IMR-90 (cell line): ENCODE measurements at regions not wholly inside any gene's neighbourhood (a gene's known extent, or its start where the extent isn't known, plus 50 kb on each side); places are given as distances from the start of the nearest gene placed in this dataset.

Source experiments
- ATAC-seq: fragments of 200-7000 bp; cut with Tn5 transposase; 2 replicates; pipeline ENCODE4 v1.9.1; 2020; ENCODE audit warnings: low read depth, mild to moderate bottlenecking, moderate library complexity
- BruUV-seq: library from RNA; stranded (reverse); fragments of 400-500 nt; replicated peaks from 2 replicates; lab custom pipeline; 2021; lab: Mats Ljungman, UMichigan
- CTCF ChIA-PET: fragments of 300-600 bp; formaldehyde crosslinking; extraction: SDS; loops from one replicate; lab custom pipeline; 2021; ENCODE audit warnings: antibody characterized with exemption; lab: Yijun Ruan, JAX
- POLR2A ChIA-PET: fragments of 300-600 bp; sonication (Branson Sonifier 250); formaldehyde crosslinking; loops from one replicate; lab custom pipeline; 2022; ENCODE audit warnings: antibody characterized with exemption; ENCODE audit not compliant: unreplicated experiment; lab: Charles Lee
- DNase-seq: peaks from one replicate; pipeline ENCODE4 v3.0.0; 2013
- H2AFZ ChIP-seq: replicated peaks from 2 replicates; pipeline ENCODE3; 2013; ENCODE audit warnings: low read length, mild to moderate bottlenecking; ENCODE audit not compliant: poor library complexity
- H2AK5ac ChIP-seq: 2 replicates; pipeline ENCODE4 v1.6.1; 2013; ENCODE audit warnings: low read depth, low read length, inconsistent platforms
- H2AK9ac ChIP-seq: replicated peaks from 2 replicates; pipeline ENCODE3; 2013; ENCODE audit warnings: mild to moderate bottlenecking, low read depth, low read length, moderate library complexity; ENCODE audit not compliant: poor library complexity
- H2BK120ac ChIP-seq: 2 replicates; pipeline ENCODE4 v1.6.1; 2013; ENCODE audit warnings: low read depth, low read length, inconsistent platforms
- H2BK15ac ChIP-seq: 3 replicates; pipeline ENCODE4 v1.6.1; 2013; ENCODE audit warnings: low read depth, low read length, inconsistent platforms
- H2BK20ac ChIP-seq: 2 replicates; pipeline ENCODE4 v1.6.1; 2013; ENCODE audit warnings: low read depth, mild to moderate bottlenecking, inconsistent platforms, low read length, moderate library complexity
- H2BK5ac ChIP-seq: 2 replicates; pipeline ENCODE4 v1.6.1; 2013; ENCODE audit warnings: mild to moderate bottlenecking, low read depth, low read length, inconsistent platforms; ENCODE audit not compliant: poor library complexity, severe bottlenecking
- H3K14ac ChIP-seq: replicated peaks from 2 replicates; pipeline ENCODE4 v1.6.1; 2013; ENCODE audit warnings: low read depth, low read length, inconsistent platforms
- H3K18ac ChIP-seq: 2 replicates; pipeline ENCODE4 v1.6.1; 2013; ENCODE audit warnings: low read depth, low read length, control low read depth
- H3K23ac ChIP-seq: 2 replicates; pipeline ENCODE4 v1.6.1; 2013; ENCODE audit warnings: low read depth, low read length, inconsistent platforms
- H3K27ac ChIP-seq: 2 replicates; pipeline ENCODE4 v1.5.1; 2013; ENCODE audit warnings: mild to moderate bottlenecking, control low read depth, low read length; ENCODE audit not compliant: insufficient read depth
- H3K27me3 ChIP-seq: 2 replicates; pipeline ENCODE4 v1.6.1; 2013; ENCODE audit warnings: low read length; ENCODE audit not compliant: control insufficient read depth, insufficient read depth
- H3K36me3 ChIP-seq: 2 replicates; pipeline ENCODE4 v1.6.1; 2013; ENCODE audit warnings: low read length, mixed read lengths; ENCODE audit not compliant: control insufficient read depth, insufficient read depth
- H3K4ac ChIP-seq: 2 replicates; pipeline ENCODE4 v1.6.1; 2013; ENCODE audit warnings: low read depth, low read length, inconsistent platforms
- H3K4me1 ChIP-seq: 2 replicates; pipeline ENCODE4 v1.6.1; 2013; ENCODE audit warnings: low read length, mixed read lengths; ENCODE audit not compliant: control insufficient read depth, insufficient read depth
- H3K4me2 ChIP-seq: 2 replicates; pipeline ENCODE4 v1.6.1; 2013; ENCODE audit warnings: low read depth, mild to moderate bottlenecking, control low read depth, low read length, moderate library complexity
- H3K4me3 ChIP-seq: 2 replicates; pipeline ENCODE4 v1.5.1; 2013; ENCODE audit warnings: low read depth, mild to moderate bottlenecking, control low read depth, low read length, moderate library complexity; ENCODE audit not compliant: insufficient read depth
- H3K56ac ChIP-seq: 2 replicates; pipeline ENCODE4 v1.6.1; 2013; ENCODE audit warnings: low read length, inconsistent platforms; ENCODE audit not compliant: insufficient read depth; ENCODE audit errors: extremely low read depth
- H3K79me1 ChIP-seq, 2 experiments: 2 replicates each; pipeline ENCODE4 v1.6.1; 2013; ENCODE audit warnings: low read length in 2 of 2, inconsistent platforms in 1 of 2, low read depth in 1 of 2
- H3K9ac ChIP-seq: 2 replicates; pipeline ENCODE4 v1.6.1; 2013; ENCODE audit warnings: low read depth, low read length, control low read depth
- H3K9me1 ChIP-seq: 2 replicates; pipeline ENCODE4 v1.6.1; 2013; ENCODE audit warnings: low read length, inconsistent platforms; ENCODE audit not compliant: insufficient read depth
- H3K9me3 ChIP-seq: 2 replicates; pipeline ENCODE4 v1.6.1; 2013; ENCODE audit warnings: low read length; ENCODE audit not compliant: control insufficient read depth, insufficient read depth
- H4K20me1 ChIP-seq: 2 replicates; pipeline ENCODE4 v1.6.1; 2013; ENCODE audit warnings: low read length, inconsistent platforms; ENCODE audit not compliant: insufficient read depth
- H4K5ac ChIP-seq: 2 replicates; pipeline ENCODE4 v1.6.1; 2013; ENCODE audit warnings: mild to moderate bottlenecking, low read depth, low read length, control low read depth
- H4K8ac ChIP-seq, 2 experiments: 2 replicates each; pipeline ENCODE4 v1.6.1; 2013; ENCODE audit warnings: low read depth in 2 of 2, low read length in 2 of 2, control low read depth in 1 of 2, inconsistent platforms in 1 of 2
- H4K91ac ChIP-seq: 2 replicates; pipeline ENCODE4 v1.6.1; 2013; ENCODE audit warnings: low read depth, low read length, inconsistent platforms; ENCODE audit not compliant: insufficient read depth
- BHLHE40 ChIP-seq: fragments of 150-350 bp; IDR thresholded peaks from 2 replicates; pipeline ENCODE4 v1.6.1; 2016; ENCODE audit warnings: mild to moderate bottlenecking, low read depth, low read length
- CEBPB ChIP-seq: IDR thresholded peaks from 2 replicates; pipeline ENCODE4 v1.6.1; 2012; ENCODE audit warnings: low read depth, low read length, improper control_type of control experiment
- CHD1 ChIP-seq: IDR thresholded peaks from 2 replicates; pipeline ENCODE4 v1.6.1; 2012; ENCODE audit warnings: low read depth, low read length, improper control_type of control experiment
- CTCF ChIP-seq: conservative IDR thresholded peaks from 2 replicates; pipeline ENCODE4 v1.5.1; 2012; ENCODE audit warnings: mild to moderate bottlenecking, low read depth, low read length, improper control_type of control experiment
- FOS ChIP-seq: fragments of 150-350 bp; IDR thresholded peaks from 2 replicates; pipeline ENCODE4 v1.6.1; 2016; ENCODE audit warnings: low read depth, low read length
- MAFK ChIP-seq: IDR thresholded peaks from 2 replicates; pipeline ENCODE4 v1.6.1; 2012; ENCODE audit warnings: low read depth, low read length, improper control_type of control experiment
- MAZ ChIP-seq: IDR thresholded peaks from 2 replicates; pipeline ENCODE4 v1.6.1; 2012; ENCODE audit warnings: low read depth, mild to moderate bottlenecking, low read length, improper control_type of control experiment, moderate library complexity, borderline replicate concordance
- MXI1 ChIP-seq: IDR thresholded peaks from 2 replicates; pipeline ENCODE4 v1.6.1; 2012; ENCODE audit warnings: low read depth, mild to moderate bottlenecking, low read length, moderate library complexity, borderline replicate concordance
- NFE2L2 ChIP-seq: fragments of 150-350 bp; IDR thresholded peaks from 2 replicates; pipeline ENCODE4 v1.6.1; 2016; ENCODE audit warnings: low read depth, mild to moderate bottlenecking, low read length
- POLR2A ChIP-seq: IDR thresholded peaks from 2 replicates; pipeline ENCODE4 v1.6.1; 2012; ENCODE audit warnings: mild to moderate bottlenecking, low read depth, low read length
- RAD21 ChIP-seq: IDR thresholded peaks from 2 replicates; pipeline ENCODE4 v1.6.1; 2012; ENCODE audit warnings: low read length, improper control_type of control experiment
- RCOR1 ChIP-seq: IDR thresholded peaks from 2 replicates; pipeline ENCODE4 v1.6.1; 2012; ENCODE audit warnings: mild to moderate bottlenecking, low read length, improper control_type of control experiment; ENCODE audit not compliant: insufficient replicate concordance
- RFX5 ChIP-seq: IDR thresholded peaks from 2 replicates; pipeline ENCODE4 v1.8.0; 2012; ENCODE audit warnings: low read depth, mild to moderate bottlenecking, low read length, moderate library complexity
- SMC3 ChIP-seq: fragments of 150-350 bp; IDR thresholded peaks from 2 replicates; pipeline ENCODE4 v1.6.1; 2016; ENCODE audit warnings: low read depth, mild to moderate bottlenecking, antibody characterized with exemption, low read length, moderate library complexity
- USF2 ChIP-seq: fragments of 150-350 bp; IDR thresholded peaks from 2 replicates; pipeline ENCODE4 v1.6.1; 2017; ENCODE audit warnings: mild to moderate bottlenecking, antibody characterized with exemption, low read length, low read depth
- dilution Hi-C: fragments of 300-500 bp; cut with HindIII; formaldehyde crosslinking; loops from one replicate; pipeline ENCODE4 v1.14.3; 2018; ENCODE audit warnings: low sequenced_read_pairs; ENCODE audit not compliant: unreplicated experiment
- in situ Hi-C: fragments of 300-500 bp; cut with MboI; formaldehyde crosslinking; loops from 3 replicates; pipeline ENCODE4 v1.14.3; 2019; ENCODE audit warnings: low sequenced_read_pairs, inconsistent platforms, mixed read lengths
- intact Hi-C: fragments of 100-400 bp; cut with micrococcal nuclease; formaldehyde crosslinking; loops from 2 replicates; pipeline ENCODE4 v1.10.0; 2022
- TF ChIP-seq, protein P1 (sequence below): fragments of 150-350 bp; IDR thresholded peaks from 2 replicates; pipeline ENCODE4 v1.6.1; 2016; ENCODE audit warnings: low read depth, mild to moderate bottlenecking, low read length, moderate library complexity, borderline replicate concordance

- POLR2A ChIA-PET: no interaction called here
- H3K36me3 ChIP-seq: no peaks in the 10 kb centered on the region
- H2BK15ac ChIP-seq: no peak overlapping the region
- no peak overlapping the region for H2AK5ac ChIP-seq
- CTCF ChIA-PET: no interaction called here
- H2AFZ ChIP-seq: no peak overlapping the region
- H3K27ac ChIP-seq: no peak overlapping the region
- no peaks in the 10 kb centered on the region for H3K4me1 ChIP-seq
- H3K9me3 ChIP-seq: no peaks in the 10 kb centered on the region
- no peak overlapping the region for H3K23ac ChIP-seq
- no peak for ATAC-seq
- no peak overlapping the region for H3K18ac ChIP-seq
- no peaks in the 10 kb centered on the region for H3K27me3 ChIP-seq
- no peak overlapping the region for H4K5ac ChIP-seq
- H3K4me2 ChIP-seq: no peak overlapping the region
- H2BK5ac ChIP-seq: no peak overlapping the region
- H3K79me1 ChIP-seq: no peaks in the 10 kb centered on the region
- no peak overlapping the region for H3K56ac ChIP-seq
- no peak overlapping the region for H2BK120ac ChIP-seq
- no peak overlapping the region for H2AK9ac ChIP-seq
- in situ Hi-C loops: no loop called here
- H4K20me1 ChIP-seq: no peaks in the 10 kb centered on the region
- H3K14ac ChIP-seq: no peak overlapping the region
- dilution Hi-C loops: no loop called here
- no peak for TF ChIP-seq MAZ
- TF ChIP-seq SMC3: no peak
- no peak for TF ChIP-seq CHD1
- no peak for TF ChIP-seq BHLHE40
- TF ChIP-seq NFE2L2: no peak
- TF ChIP-seq, protein P1, sequence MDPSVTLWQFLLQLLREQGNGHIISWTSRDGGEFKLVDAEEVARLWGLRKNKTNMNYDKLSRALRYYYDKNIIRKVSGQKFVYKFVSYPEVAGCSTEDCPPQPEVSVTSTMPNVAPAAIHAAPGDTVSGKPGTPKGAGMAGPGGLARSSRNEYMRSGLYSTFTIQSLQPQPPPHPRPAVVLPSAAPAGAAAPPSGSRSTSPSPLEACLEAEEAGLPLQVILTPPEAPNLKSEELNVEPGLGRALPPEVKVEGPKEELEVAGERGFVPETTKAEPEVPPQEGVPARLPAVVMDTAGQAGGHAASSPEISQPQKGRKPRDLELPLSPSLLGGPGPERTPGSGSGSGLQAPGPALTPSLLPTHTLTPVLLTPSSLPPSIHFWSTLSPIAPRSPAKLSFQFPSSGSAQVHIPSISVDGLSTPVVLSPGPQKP: no peak
- no peak for TF ChIP-seq RCOR1
- TF ChIP-seq RAD21: no peak
- TF ChIP-seq CEBPB: no peak
- TF ChIP-seq USF2: no peak
- no peak for TF ChIP-seq MXI1
- TF ChIP-seq POLR2A: no peak
- TF ChIP-seq RFX5: no peak
- no peak for TF ChIP-seq MAFK
- TF ChIP-seq CTCF: no peak
- no peak for TF ChIP-seq FOS
- no TSS peak for BruUV-seq
- H3K4ac ChIP-seq: no peak overlapping the region
- no peak overlapping the region for H4K91ac ChIP-seq
- intact Hi-C loops: no loop called here
- no peaks in the 10 kb centered on the region for H3K9me1 ChIP-seq
- DNase-seq: no peak
- no peak overlapping the region for H4K8ac ChIP-seq
- H3K4me3 ChIP-seq: no peak overlapping the region
- H2BK20ac ChIP-seq: no peak overlapping the region
- H3K9ac ChIP-seq: no peak overlapping the region
Measured at GRCh38 chr14:56959869-56960268, 149.6 kb upstream of the OTX2 start.
